ENCODE measurements at regions not wholly inside any gene's neighbourhood (a gene's known extent, or its start where the extent isn't known, plus 50 kb on each side); places are given as distances from the start of the nearest gene placed in this dataset.

DNA sequence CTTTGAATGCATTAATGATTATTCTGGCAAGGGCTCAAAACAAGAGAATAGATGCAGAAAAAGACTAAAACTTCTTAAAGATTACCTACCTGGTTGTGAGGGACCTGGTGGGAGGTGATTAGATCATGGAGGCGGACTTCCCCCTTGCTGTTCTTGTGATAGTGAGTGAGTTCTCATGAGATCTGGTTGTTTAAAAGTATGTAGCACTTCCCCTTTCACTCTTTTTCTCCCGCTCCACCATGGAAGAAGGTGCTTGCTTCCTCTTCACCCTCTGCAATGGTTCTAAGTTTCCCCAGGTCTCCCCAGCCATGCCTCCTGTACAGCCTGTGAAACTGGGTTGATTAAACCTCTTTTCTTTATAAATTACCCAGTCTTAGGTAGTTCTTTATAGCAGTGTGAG lies 226.6 kb downstream of the ARHGAP12 start:
- 88 to 94% methylated on average over 2 of the region's 2 CpGs for WGBS, 2 donors
- H3K36me3 ChIP-seq = no peaks in the 10 kb centered on the region
- H3K4me1 ChIP-seq = peaks cover 0 to 70% (median 49%) of the 10 kb centered on the region in 4 donors
- peak overlapping the region in 3 of 4 donors; percentile 48 to 97 (median 94) for H3K27ac ChIP-seq
- H3K9me3 ChIP-seq = no peaks in the 10 kb centered on the region
- no peak for TF ChIP-seq POLR2A (IDR thresholded peaks at IDR 0.05)
- no peak for TF ChIP-seq CTCF (IDR thresholded peaks at IDR 0.05)
- no peak for TF ChIP-seq EP300 (IDR thresholded peaks at IDR 0.05)
- no peaks in the 10 kb centered on the region for H3K27me3 ChIP-seq
- no peak overlapping the region for H3K4me3 ChIP-seq
- no peak for DNase-seq (ENCODE audit: low spot score in 2 of 2)

DNA sequence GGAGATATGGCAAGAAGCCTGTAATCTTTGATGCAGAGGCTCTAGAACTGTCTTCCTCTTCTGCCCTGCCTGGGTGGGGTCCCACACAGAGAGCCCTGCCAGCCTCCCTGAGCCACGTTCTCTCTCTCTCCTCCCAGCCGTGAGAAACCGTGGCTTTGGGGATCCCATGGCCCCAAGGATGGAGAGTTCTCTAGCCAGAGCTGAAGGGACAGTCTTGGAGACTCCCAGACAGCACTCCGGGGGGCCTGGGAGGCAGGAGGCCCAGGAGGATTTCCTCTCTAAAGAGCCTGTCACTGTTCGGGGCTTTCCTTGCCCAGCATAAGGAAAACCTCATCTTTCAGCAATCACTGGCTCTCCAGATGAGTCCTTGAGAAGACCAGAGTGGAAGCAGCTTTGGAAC lies 227.1 kb downstream of the ARHGAP12 start:
- DNase-seq (ENCODE audit: low spot score in 2 of 2) = no peak
- H3K27ac ChIP-seq = peak overlapping the region in 3 of 4 donors; percentile 48 to 97 (median 94)
- WGBS, 2 donors = 37 to 48% methylated on average over 5 of the region's 5 CpGs

GRCh38 chr10:31700181-31700611 lies 228.4 kb downstream of the ARHGAP12 start:
- Histone ChIP-seq H3K27me3 (no peaks in the 10 kb centered on the region), H3K4me3 (no peak overlapping the region), H3K36me3 (no peaks in the 10 kb centered on the region), H3K27ac (peak overlapping the region in 3 of 4 donors; percentile 71 to 97 (median 94)), H3K9me3 (no peaks in the 10 kb centered on the region), H3K4me1 (peaks cover 0 to 59% (median 45%) of the 10 kb centered on the region in 4 donors)
- WGBS, 2 donors = 57 to 61% methylated on average over 11 of the region's 11 CpGs
- DNase-seq (ENCODE audit: low spot score in 2 of 2) = no peak
- TF ChIP-seq CTCF (IDR thresholded peaks at IDR 0.05) = no peak
- no peak for TF ChIP-seq POLR2A (IDR thresholded peaks at IDR 0.05)
- no peak for TF ChIP-seq EP300 (IDR thresholded peaks at IDR 0.05)

More for the DNA sequence above, 227.1 kb downstream of the ARHGAP12 start:
- Histone ChIP-seq H3K27me3 (no peaks in the 10 kb centered on the region), H3K36me3 (no peaks in the 10 kb centered on the region), H3K4me3 (no peak overlapping the region), H3K9me3 (no peaks in the 10 kb centered on the region), H3K4me1 (peaks cover 0 to 70% (median 47%) of the 10 kb centered on the region in 4 donors)
- TF ChIP-seq CTCF (IDR thresholded peaks at IDR 0.05) = no peak
- TF ChIP-seq POLR2A (IDR thresholded peaks at IDR 0.05) = no peak
- TF ChIP-seq EP300 (IDR thresholded peaks at IDR 0.05) = no peak

DNA sequence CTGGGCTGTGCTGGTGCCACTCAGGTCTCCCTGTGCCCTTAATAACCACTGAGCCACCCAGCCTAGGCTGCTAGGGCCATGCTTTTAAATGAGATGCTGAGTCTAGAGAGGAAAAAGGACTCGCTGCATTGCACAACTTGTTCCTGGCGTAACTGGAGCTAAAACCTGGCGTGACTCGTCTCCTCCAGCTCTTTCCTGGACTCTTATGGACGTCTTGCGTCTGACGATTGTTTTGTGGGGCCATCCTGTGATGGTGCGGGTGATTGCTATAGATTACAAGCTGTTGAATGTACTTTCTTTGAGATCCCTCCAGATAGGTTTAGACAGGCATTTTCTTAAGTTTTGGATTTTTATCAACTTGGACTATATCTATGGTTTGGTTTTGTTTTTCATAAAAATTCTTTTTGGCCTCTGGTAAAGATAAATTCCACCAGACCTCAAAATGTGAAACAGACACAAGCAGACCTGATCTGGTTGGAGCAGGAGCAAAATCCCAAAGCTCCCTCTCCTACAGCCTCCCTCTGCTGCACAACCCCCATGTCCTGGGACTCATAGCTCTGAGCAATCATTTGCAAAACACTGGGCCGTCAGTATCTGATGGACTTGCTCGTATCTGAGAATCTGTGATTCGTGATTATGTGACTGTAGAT lies 230.3 kb downstream of the ARHGAP12 start:
- H3K27ac ChIP-seq = peak overlapping the region; percentile 81 to 97 (median 88)
- TF ChIP-seq POLR2A (IDR thresholded peaks at IDR 0.05) = no peak
- peak; percentile 26 to 86 for TF ChIP-seq EP300 (IDR thresholded peaks at IDR 0.05)
- TF ChIP-seq CTCF (IDR thresholded peaks at IDR 0.05) = no peak
- no peaks in the 10 kb centered on the region for H3K27me3 ChIP-seq
- 57% methylated on average over 11 of the region's 11 CpGs for WGBS, 2 donors
- H3K9me3 ChIP-seq = no peaks in the 10 kb centered on the region
- H3K4me1 ChIP-seq = peaks cover 0 to 62% (median 45%) of the 10 kb centered on the region in 4 donors
- no peaks in the 10 kb centered on the region for H3K36me3 ChIP-seq
- DNase-seq (ENCODE audit: low spot score in 2 of 2) = peak; percentile 48 to 85
- peak overlapping the region in 1 of 4 donors; percentile 34 for H3K4me3 ChIP-seq
